ENCODE measurements at regions not wholly inside any gene's neighbourhood (a gene's known extent, or its start where the extent isn't known, plus 50 kb on each side); places are given as distances from the start of the nearest gene placed in this dataset.
A peak's percentile ranks its signal among the peaks of the same experiment; 100 is the strongest.

- H3K27me3 ChIP-seq (ENCODE audit: insufficient read depth, poor library complexity, severe bottlenecking), result no peaks in the 10 kb centered on the region
- TF ChIP-seq GABPA (IDR thresholded peaks at IDR 0.05; ENCODE audit: low read depth), result no peak
- TF ChIP-seq CTCF (IDR thresholded peaks at IDR 0.05; ENCODE audit: insufficient read depth, low read length), result no peak
- TF ChIP-seq SPI1 (IDR thresholded peaks at IDR 0.05; ENCODE audit: borderline replicate concordance, low read depth), result no peak
- TF ChIP-seq, protein P1, sequence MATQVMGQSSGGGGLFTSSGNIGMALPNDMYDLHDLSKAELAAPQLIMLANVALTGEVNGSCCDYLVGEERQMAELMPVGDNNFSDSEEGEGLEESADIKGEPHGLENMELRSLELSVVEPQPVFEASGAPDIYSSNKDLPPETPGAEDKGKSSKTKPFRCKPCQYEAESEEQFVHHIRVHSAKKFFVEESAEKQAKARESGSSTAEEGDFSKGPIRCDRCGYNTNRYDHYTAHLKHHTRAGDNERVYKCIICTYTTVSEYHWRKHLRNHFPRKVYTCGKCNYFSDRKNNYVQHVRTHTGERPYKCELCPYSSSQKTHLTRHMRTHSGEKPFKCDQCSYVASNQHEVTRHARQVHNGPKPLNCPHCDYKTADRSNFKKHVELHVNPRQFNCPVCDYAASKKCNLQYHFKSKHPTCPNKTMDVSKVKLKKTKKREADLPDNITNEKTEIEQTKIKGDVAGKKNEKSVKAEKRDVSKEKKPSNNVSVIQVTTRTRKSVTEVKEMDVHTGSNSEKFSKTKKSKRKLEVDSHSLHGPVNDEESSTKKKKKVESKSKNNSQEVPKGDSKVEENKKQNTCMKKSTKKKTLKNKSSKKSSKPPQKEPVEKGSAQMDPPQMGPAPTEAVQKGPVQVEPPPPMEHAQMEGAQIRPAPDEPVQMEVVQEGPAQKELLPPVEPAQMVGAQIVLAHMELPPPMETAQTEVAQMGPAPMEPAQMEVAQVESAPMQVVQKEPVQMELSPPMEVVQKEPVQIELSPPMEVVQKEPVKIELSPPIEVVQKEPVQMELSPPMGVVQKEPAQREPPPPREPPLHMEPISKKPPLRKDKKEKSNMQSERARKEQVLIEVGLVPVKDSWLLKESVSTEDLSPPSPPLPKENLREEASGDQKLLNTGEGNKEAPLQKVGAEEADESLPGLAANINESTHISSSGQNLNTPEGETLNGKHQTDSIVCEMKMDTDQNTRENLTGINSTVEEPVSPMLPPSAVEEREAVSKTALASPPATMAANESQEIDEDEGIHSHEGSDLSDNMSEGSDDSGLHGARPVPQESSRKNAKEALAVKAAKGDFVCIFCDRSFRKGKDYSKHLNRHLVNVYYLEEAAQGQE (IDR thresholded peaks at IDR 0.05; ENCODE audit: insufficient replicate concordance, low read depth), result no peak
- TF ChIP-seq POLR2AphosphoS5 (IDR thresholded peaks at IDR 0.05; ENCODE audit: low read depth), result no peak
- H3K4me3 ChIP-seq (replicated peaks; ENCODE audit: insufficient read depth, low read length), result no peak overlapping the region
- no peak for DNase-seq (ENCODE audit: low read depth in 1 of 2, low spot score in 1 of 2)
- no peak overlapping the region for H3K27ac ChIP-seq (replicated peaks)
These were observed 88.7 kb upstream of the TNIK start for GRCh38 chr3:171548917-171549316.

DNA sequence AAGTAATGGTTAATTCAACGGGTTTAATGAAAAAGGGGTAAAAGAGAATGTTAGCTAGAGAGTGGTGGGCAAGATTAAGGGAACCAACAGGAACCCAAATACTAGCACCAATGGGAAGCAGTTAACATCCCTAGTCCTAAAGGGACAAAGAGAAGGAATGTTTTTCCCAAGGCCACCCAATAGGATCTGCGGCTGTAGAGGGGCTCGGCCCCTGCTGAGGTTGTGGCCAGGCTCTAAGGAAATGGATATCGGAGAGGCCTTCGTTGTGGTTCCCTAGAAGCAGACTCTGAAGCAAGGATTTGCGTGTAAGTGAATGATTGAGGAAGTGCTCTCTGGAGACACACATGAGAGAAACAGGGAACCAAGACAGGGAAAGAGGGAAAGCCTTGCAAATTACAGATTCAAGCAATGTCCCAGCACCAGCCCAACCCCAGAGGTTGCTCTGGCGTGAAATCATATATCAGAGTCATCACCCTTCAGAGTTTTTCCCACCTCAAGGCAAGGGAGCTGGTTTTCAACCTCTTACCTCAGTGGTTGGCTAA, 83.6 kb upstream of the TNIK start:
- H3K27ac ChIP-seq (replicated peaks), result no peak overlapping the region
- DNase-seq (ENCODE audit: low read depth in 1 of 2, low spot score in 1 of 2), result peak in 1 of 2 experiments; percentile 48
- H3K4me3 ChIP-seq (replicated peaks; ENCODE audit: insufficient read depth, low read length), result no peak overlapping the region
- no peaks in the 10 kb centered on the region for H3K27me3 ChIP-seq (ENCODE audit: insufficient read depth, poor library complexity, severe bottlenecking)
- TF ChIP-seq, protein P1 (IDR thresholded peaks at IDR 0.05; ENCODE audit: insufficient replicate concordance, low read depth), result no peak
- TF ChIP-seq CTCF (IDR thresholded peaks at IDR 0.05; ENCODE audit: insufficient read depth, low read length) (no peak), GABPA (IDR thresholded peaks at IDR 0.05; ENCODE audit: low read depth) (no peak), POLR2AphosphoS5 (IDR thresholded peaks at IDR 0.05; ENCODE audit: low read depth) (no peak), SPI1 (IDR thresholded peaks at IDR 0.05; ENCODE audit: borderline replicate concordance, low read depth) (peak; percentile 92)

DNA sequence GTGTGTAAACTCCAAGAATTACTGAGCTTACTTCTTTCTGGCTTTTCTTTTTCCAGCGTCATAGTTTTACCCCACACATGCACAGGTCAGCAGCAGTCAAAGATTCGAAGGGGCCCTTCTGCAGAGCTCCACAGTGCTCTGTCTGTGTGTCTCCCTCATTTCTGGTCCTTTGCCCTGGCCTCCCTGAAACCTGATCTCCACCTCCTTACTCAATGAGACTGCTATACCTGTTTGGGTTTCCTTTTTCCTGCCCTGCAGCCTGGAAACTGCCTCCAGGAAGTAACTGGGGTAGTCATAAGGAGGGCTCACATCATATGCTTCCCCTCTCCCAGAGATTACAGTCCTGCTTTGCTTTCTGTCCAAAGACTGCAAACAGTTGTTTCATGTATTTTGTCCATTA, 82.8 kb upstream of the TNIK start:
- Histone ChIP-seq H3K4me3 (replicated peaks; ENCODE audit: insufficient read depth, low read length) (no peak overlapping the region), H3K27ac (replicated peaks) (no peak overlapping the region), H3K27me3 (ENCODE audit: insufficient read depth, poor library complexity, severe bottlenecking) (no peaks in the 10 kb centered on the region)
- TF ChIP-seq GABPA (IDR thresholded peaks at IDR 0.05; ENCODE audit: low read depth), result no peak
- no peak for TF ChIP-seq SPI1 (IDR thresholded peaks at IDR 0.05; ENCODE audit: borderline replicate concordance, low read depth)
- no peak for TF ChIP-seq CTCF (IDR thresholded peaks at IDR 0.05; ENCODE audit: insufficient read depth, low read length)
- TF ChIP-seq, protein P1 (IDR thresholded peaks at IDR 0.05; ENCODE audit: insufficient replicate concordance, low read depth), result no peak
- no peak for TF ChIP-seq POLR2AphosphoS5 (IDR thresholded peaks at IDR 0.05; ENCODE audit: low read depth)
- DNase-seq (ENCODE audit: low read depth in 1 of 2, low spot score in 1 of 2), result no peak
